ENCODE measurements at regions not wholly inside any gene's neighbourhood (a gene's known extent, or its start where the extent isn't known, plus 50 kb on each side); places are given as distances from the start of the nearest gene placed in this dataset.
A peak's percentile ranks its signal among the peaks of the same experiment; 100 is the strongest.

- no peak overlapping the region for H3K4me3 ChIP-seq (ENCODE audit: low read depth, low read length)
- no peak for DNase-seq (ENCODE audit: low read depth)
- TF ChIP-seq CTCF (IDR thresholded peaks at IDR 0.05; ENCODE audit: insufficient read depth, low read depth, low read length), result no peak
These were observed 1319.1 kb downstream of the REEP3 start for GRCh38 chr10:64840341-64840740.

- DNase-seq (ENCODE audit: low read depth), result peak; percentile 4
- no peak for TF ChIP-seq CTCF (IDR thresholded peaks at IDR 0.05; ENCODE audit: insufficient read depth, low read depth, low read length)
- no peak overlapping the region for H3K4me3 ChIP-seq (ENCODE audit: low read depth, low read length)
These were observed 1325.5 kb downstream of the REEP3 start for GRCh38 chr10:64846700-64847099.

GRCh38 chr10:64855941-64856340 lies 1334.7 kb downstream of the REEP3 start:
- DNase-seq (ENCODE audit: low read depth), result no peak
- no peak for TF ChIP-seq CTCF (IDR thresholded peaks at IDR 0.05; ENCODE audit: insufficient read depth, low read depth, low read length)

GRCh38 chr10:64859911-64860310 lies 1338.7 kb downstream of the REEP3 start:
- H3K4me3 ChIP-seq (ENCODE audit: low read depth, low read length), result no peak overlapping the region
- TF ChIP-seq CTCF (IDR thresholded peaks at IDR 0.05; ENCODE audit: insufficient read depth, low read depth, low read length), result no peak

More at GRCh38 chr10:64855941-64856340, 1334.7 kb downstream of the REEP3 start:
- H3K4me3 ChIP-seq (ENCODE audit: low read depth, low read length), result no peak overlapping the region

GRCh38 chr10:64863836-64864235 lies 1342.6 kb downstream of the REEP3 start:
- no peak for DNase-seq (ENCODE audit: low read depth)
- no peak overlapping the region for H3K4me3 ChIP-seq (ENCODE audit: low read depth, low read length)
- TF ChIP-seq CTCF (IDR thresholded peaks at IDR 0.05; ENCODE audit: insufficient read depth, low read depth, low read length), result no peak

More at GRCh38 chr10:64859911-64860310, 1338.7 kb downstream of the REEP3 start:
- DNase-seq (ENCODE audit: low read depth), result no peak

- no peak for TF ChIP-seq CTCF (IDR thresholded peaks at IDR 0.05; ENCODE audit: insufficient read depth, low read depth, low read length)
- H3K4me3 ChIP-seq (ENCODE audit: low read depth, low read length), result no peak overlapping the region
- no peak for DNase-seq (ENCODE audit: low read depth)
These were observed 1346.3 kb downstream of the REEP3 start for GRCh38 chr10:64867501-64867962.

GRCh38 chr10:64873088-64873487 lies 1351.9 kb downstream of the REEP3 start:
- no peak overlapping the region for H3K4me3 ChIP-seq (ENCODE audit: low read depth, low read length)
- DNase-seq (ENCODE audit: low read depth), result no peak
- no peak for TF ChIP-seq CTCF (IDR thresholded peaks at IDR 0.05; ENCODE audit: insufficient read depth, low read depth, low read length)
